Kidney glomerular epithelial cell (primary cell): ENCODE measurements at regions not wholly inside any gene's neighbourhood (a gene's known extent, or its start where the extent isn't known, plus 50 kb on each side); places are given as distances from the start of the nearest gene placed in this dataset.
"Not testable (repeated sequence)": the region's sequence is repeated elsewhere in the genome, so short reads cannot be mapped to it uniquely, and the experiment has no call there.

Source experiments
- DNase-seq: peaks from one replicate; lab custom pipeline; 2025; lab: John Stamatoyannopoulos, UW

DNA sequence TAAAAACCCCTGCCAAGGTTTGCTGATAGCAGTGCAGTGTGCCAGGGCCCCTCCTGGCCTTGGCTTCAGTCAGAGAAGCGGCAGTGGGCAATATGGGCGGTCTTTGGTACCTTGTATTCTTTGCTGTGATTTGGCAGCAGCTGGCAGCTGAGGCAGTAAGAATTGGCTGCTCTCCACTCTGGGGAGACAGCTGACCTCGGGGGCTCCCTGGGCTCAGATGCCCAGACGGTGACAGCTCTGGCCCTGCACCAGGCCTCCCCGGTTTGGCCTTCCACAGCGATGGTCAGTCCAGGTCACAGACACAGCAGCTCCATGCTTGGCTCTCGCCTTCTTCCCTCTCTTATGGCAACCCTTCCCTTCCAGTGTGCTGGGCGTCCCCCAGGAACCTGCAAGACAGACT is 330.9 kb downstream of the BCOR start:
- DNase-seq, result no peak

- DNase-seq, result no peak
Measured at GRCh38 chrX:39767446-39767845, 330.3 kb downstream of the BCOR start.

DNA sequence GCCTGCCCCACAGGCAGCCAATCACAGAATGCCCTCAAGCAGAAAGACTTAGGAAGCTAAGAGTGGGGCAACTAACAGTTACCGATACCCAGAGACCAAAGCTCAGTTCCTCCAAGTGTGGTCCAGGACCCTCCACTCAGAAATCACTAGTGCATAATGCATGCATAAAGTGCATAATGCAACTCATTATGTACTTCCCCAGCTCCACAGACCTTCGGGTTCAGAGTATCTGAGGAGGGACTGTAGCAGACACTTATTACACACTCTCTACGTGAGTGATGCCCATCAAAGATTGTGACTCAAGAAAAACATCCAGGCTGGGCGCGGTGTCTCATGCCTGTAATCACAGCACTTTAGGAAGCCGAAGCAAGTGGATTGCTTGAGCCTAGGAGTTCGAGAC is 328.0 kb downstream of the BCOR start:
- no peak for DNase-seq

DNA sequence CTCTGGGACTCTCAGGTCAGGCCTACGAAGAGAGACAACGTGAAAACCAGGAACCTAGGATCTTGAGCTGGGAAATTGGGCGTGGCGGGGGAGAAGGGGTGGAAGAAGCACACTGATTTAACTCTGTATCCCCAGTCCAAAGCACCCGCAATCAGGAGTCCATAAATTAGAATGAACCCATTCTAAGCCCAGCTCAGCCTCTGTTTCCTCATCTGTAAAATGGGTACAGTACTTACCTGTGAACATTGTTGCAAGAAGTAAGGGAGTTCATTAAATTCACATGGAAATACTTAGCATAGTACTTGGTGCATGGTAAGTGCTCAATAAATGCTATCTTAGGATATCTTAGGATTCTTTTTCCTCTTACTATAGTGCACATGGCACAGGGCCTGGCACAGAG is 326.7 kb downstream of the BCOR start:
- DNase-seq, result no peak

- no peak for DNase-seq
Measured at GRCh38 chrX:39772057-39772832, 325.5 kb downstream of the BCOR start.

GRCh38 chrX:39773150-39773549 is 324.6 kb downstream of the BCOR start:
- no peak for DNase-seq

GRCh38 chrX:39773923-39774773 is 323.6 kb downstream of the BCOR start:
- DNase-seq, result no peak

DNA sequence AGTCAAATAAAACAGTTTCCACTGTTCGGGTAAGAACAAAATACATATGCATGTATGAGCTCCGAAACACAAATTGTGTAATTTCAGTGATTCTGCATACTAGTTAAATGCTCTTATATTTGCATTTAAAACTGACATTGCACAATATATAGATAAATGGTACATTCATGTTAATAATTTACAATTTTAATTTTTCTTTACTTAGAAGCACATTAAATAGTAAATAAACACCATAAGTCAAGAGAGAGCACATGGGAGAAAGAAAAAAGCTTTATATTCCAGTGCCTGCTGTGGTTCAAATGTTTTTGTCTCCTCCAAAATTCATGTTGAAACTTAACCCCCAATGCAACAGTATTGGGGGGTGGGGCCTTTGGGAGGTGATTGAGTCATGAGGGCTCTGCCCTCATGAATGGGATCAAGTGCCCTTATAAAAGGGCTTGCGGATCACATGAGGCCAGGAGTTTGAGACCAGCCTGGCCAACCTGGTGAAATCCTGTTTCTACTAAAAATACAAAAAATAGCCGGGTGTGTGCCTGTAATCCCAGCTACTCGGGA is 322.9 kb downstream of the BCOR start:
- no peak for DNase-seq

GRCh38 chrX:39777623-39778025 is 320.1 kb downstream of the BCOR start:
- DNase-seq, result no peak

- DNase-seq, result no peak
Measured at GRCh38 chrX:39779952-39780783, 317.6 kb downstream of the BCOR start.

DNA sequence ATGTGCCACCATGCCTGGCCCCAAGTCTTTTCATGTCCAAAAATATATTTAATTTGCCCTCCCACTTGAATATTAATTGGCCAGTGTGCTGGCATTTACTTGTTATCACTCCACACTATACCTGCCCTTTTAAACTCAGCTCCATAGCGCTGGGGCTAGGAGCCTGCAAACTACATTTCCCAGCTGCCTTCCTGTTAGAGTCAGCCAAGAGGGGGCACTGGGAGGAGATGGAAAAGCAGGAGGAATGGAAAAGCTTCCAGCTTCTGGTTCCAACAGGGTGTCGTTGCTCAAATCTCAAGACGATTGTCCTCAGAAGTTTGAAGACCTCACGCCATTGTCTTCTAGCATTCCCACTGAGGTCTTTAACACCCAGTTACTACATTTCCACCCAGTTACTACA is 315.5 kb downstream of the BCOR start:
- DNase-seq, result no peak

GRCh38 chrX:39787999-39788398 is 309.8 kb downstream of the BCOR start:
- no peak for DNase-seq

GRCh38 chrX:39788521-39788920 is 309.2 kb downstream of the BCOR start:
- DNase-seq, result no peak

DNA sequence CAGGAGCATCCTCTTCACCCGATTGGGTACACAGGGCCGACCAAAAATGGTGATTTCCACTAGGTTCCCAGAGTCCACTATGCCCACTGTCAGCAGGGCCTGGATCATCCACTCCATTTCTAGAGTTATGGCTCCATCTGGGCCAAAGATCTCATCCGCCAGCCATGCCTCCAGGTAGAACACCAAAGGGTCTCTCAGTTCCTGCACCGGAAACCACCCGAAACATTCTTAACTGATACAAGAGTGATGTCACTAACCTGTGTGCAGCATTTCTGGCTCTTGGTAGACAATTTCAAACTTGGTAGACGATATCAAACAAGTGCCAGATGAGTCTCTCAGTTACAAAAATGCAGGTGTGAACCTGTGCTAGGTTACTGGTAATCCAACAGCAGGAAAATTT is 306.1 kb downstream of the BCOR start:
- no peak for DNase-seq

- no peak for DNase-seq
Measured at GRCh38 chrX:39795605-39796004, 302.2 kb downstream of the BCOR start.

GRCh38 chrX:39796856-39797255 is 300.9 kb downstream of the BCOR start:
- DNase-seq, result no peak

- DNase-seq, result not testable (repeated sequence)
Measured at GRCh38 chrX:39798488-39798887, 299.3 kb downstream of the BCOR start.

DNA sequence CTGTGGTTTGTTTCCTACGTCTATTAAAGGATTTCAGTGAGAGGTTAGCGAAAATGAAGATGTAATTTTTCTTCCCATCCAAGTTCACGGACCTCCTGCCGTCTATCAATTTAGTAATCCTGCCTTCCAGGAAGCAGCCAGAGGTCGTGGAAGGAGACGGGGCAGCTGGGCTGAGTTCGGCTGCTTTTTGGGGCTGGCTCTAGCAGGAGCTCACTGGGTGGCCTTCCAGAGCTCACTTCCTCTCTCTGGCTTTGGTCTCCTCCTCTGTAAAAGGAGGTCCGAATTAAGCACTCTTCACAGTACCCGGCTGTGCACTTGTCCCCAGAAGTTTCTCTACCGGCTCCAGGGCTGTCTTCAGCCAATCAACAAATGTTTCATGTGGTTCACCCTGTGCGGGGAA is 295.4 kb downstream of the BCOR start:
- DNase-seq, result no peak

GRCh38 chrX:39802908-39803307 is 294.9 kb downstream of the BCOR start:
- DNase-seq, result no peak

- DNase-seq, result no peak
Measured at GRCh38 chrX:39805022-39805421, 292.7 kb downstream of the BCOR start.

DNA sequence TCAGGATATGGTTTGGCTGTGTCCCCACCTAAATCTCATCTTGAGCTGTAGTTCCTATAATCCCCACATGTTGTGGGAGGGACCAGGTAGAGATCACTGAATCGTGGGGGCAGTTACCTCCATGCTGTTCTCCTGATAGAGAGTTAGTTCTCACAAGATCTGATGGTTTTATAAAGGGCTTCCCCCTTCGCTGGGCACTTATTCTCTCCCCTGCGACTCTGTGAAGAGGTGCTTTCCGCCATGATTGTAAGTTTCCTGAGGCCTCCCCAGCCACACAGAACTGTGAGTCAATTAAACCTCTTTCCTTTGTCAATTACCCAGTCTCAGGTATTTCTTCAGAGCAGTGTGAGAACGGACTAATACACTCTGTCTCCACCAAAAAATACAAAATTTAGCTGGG is 291.9 kb downstream of the BCOR start:
- no peak for DNase-seq

GRCh38 chrX:39808471-39808917 is 289.3 kb downstream of the BCOR start:
- DNase-seq, result peak; percentile 39
